Hepatocyte (in vitro differentiated cells): ENCODE measurements at regions not wholly inside any gene's neighbourhood (a gene's known extent, or its start where the extent isn't known, plus 50 kb on each side); places are given as distances from the start of the nearest gene placed in this dataset.

Source experiments
- DNase-seq: peaks from one replicate; pipeline ENCODE4 v3.0.0-alpha.2; 2016; ENCODE audit warnings: low spot score
- H2AFZ ChIP-seq: fragments of 200-600 bp; sonication (generic); 2 replicates; pipeline ENCODE4 v1.6.0; 2016; ENCODE audit warnings: antibody characterized with exemption, mild to moderate bottlenecking
- H3K27ac ChIP-seq: fragments of 200-600 bp; sonication (generic); 2 replicates; pipeline ENCODE4 v1.5.1; 2016; ENCODE audit warnings: mild to moderate bottlenecking
- H3K27me3 ChIP-seq: fragments of 200-600 bp; sonication (generic); 2 replicates; pipeline ENCODE4 v1.6.1; 2016
- H3K36me3 ChIP-seq: fragments of 200-600 bp; sonication (generic); replicated peaks from 2 replicates; pipeline ENCODE4 v1.5.1; 2016; ENCODE audit warnings: low read depth; ENCODE audit not compliant: insufficient read depth
- H3K4me1 ChIP-seq: fragments of 200-600 bp; sonication (generic); 2 replicates; pipeline ENCODE4 v1.5.1; 2016; ENCODE audit warnings: mild to moderate bottlenecking, moderate library complexity; ENCODE audit not compliant: insufficient read depth
- H3K4me2 ChIP-seq: fragments of 200-600 bp; sonication (generic); 2 replicates; pipeline ENCODE4 v1.6.0; 2016
- H3K4me3 ChIP-seq: fragments of 200-600 bp; sonication (generic); 2 replicates; pipeline ENCODE4 v1.5.1; 2016; ENCODE audit warnings: mild to moderate bottlenecking
- H3K79me2 ChIP-seq: fragments of 200-600 bp; sonication (generic); 2 replicates; pipeline ENCODE4 v1.6.0; 2017; ENCODE audit warnings: mild to moderate bottlenecking
- H3K9me2 ChIP-seq: fragments of 200-600 bp; sonication (generic); replicated peaks from 2 replicates; pipeline ENCODE4 v1.6.0; 2017; ENCODE audit warnings: mild to moderate bottlenecking; ENCODE audit not compliant: insufficient read depth
- H3K9me3 ChIP-seq: fragments of 200-600 bp; sonication (generic); 2 replicates; pipeline ENCODE4 v1.5.1; 2016; ENCODE audit warnings: low read depth, mild to moderate bottlenecking
- H4K20me1 ChIP-seq: fragments of 200-600 bp; sonication (generic); 2 replicates; pipeline ENCODE4 v1.6.0; 2016; ENCODE audit warnings: mild to moderate bottlenecking; ENCODE audit not compliant: insufficient read depth, poor library complexity, severe bottlenecking
- CTCF ChIP-seq: fragments of 200-600 bp; sonication (generic); IDR thresholded peaks from 2 replicates; pipeline ENCODE4 v1.5.1; 2016; ENCODE audit warnings: antibody characterized with exemption, mild to moderate bottlenecking; ENCODE audit not compliant: poor library complexity
- EZH2 ChIP-seq: fragments of 200-600 bp; sonication (generic); IDR thresholded peaks from 2 replicates; pipeline ENCODE4 v1.6.1; 2016; ENCODE audit warnings: antibody characterized with exemption, mild to moderate bottlenecking, borderline replicate concordance
- EZH2phosphoT487 ChIP-seq: fragments of 200-600 bp; sonication (generic); IDR thresholded peaks from one replicate; pipeline ENCODE4 v1.6.1; 2018; ENCODE audit warnings: antibody characterized with exemption, mild to moderate bottlenecking, low read depth, moderate library complexity; ENCODE audit not compliant: unreplicated experiment, severe bottlenecking
- WGBS: methylation state at CpG from one replicate; pipeline ENCODE4 v1.1.6; 2016; ENCODE audit warnings: low lambda C conversion rate; ENCODE audit errors: missing lambda C conversion rate; 5-methylcytosine and 5-hydroxymethylcytosine counted together

- Histone ChIP-seq H2AFZ (no peak overlapping the region), H3K4me1 (peaks cover 27% of the 10 kb centered on the region), H4K20me1 (no peaks in the 10 kb centered on the region), H3K9me2 (no peaks in the 10 kb centered on the region), H3K36me3 (no peaks in the 10 kb centered on the region), H3K27ac (peak overlapping the region; percentile 90), H3K4me3 (no peak overlapping the region), H3K27me3 (no peaks in the 10 kb centered on the region), H3K9me3 (no peaks in the 10 kb centered on the region), H3K79me2 (peaks cover 18% of the 10 kb centered on the region), H3K4me2 (peak overlapping the region; percentile 14)
- 52% methylated on average over 2 of the region's 2 CpGs for WGBS
- DNase-seq: no peak
- TF ChIP-seq EZH2 (no peak), CTCF (no peak), EZH2phosphoT487 (no peak)
Measured at GRCh38 chr5:119304439-119305211, 51.2 kb upstream of the TNFAIP8 start.
